Spleen (tissue), 7 donors: ENCODE measurements at regions not wholly inside any gene's neighbourhood (a gene's known extent, or its start where the extent isn't known, plus 50 kb on each side); places are given as distances from the start of the nearest gene placed in this dataset.

Experiments
- CTCF ChIP-seq, 11 experiments: fragments of 200-600 bp in 7 of 11; fragments of 450-650 bp in 4 of 11; sonication (generic) in 4 of 11; IDR thresholded peaks in 8 of 11; conservative IDR thresholded peaks in 3 of 11; 1 replicate in 7 of 11; 2 replicates in 4 of 11; pipeline versions ENCODE4 v1.4.0 to v1.8.0; 2016 to 2021; ENCODE audit warnings: antibody characterized with exemption in 11 of 11, inconsistent platforms in 4 of 11, mild to moderate bottlenecking in 1 of 11
- POLR2A ChIP-seq, 3 donors: fragments of 450-650 bp; IDR thresholded peaks; one replicate each; pipeline ENCODE4 v1.5.1; 2017; ENCODE audit warnings: antibody characterized with exemption in 3 of 3, mild to moderate bottlenecking in 1 of 3
- POLR2AphosphoS5 ChIP-seq, 3 donors: sonication (generic); formaldehyde crosslinking; IDR thresholded peaks; one replicate each; pipeline ENCODE4 v1.5.1; 2017; ENCODE audit warnings: antibody characterized with exemption in 3 of 3
- donor health status: DM: no; HTN: no; CAD: no; lungs with moderate emphysema.
- donor health status: DM: no; HTN: no; CAD: no.
- donor health status: DM: no; HTN: no; CAD: no.

- TF ChIP-seq CTCF (IDR thresholded peaks at IDR 0.05 in 8 of 11, conservative IDR thresholded peaks at IDR 0.05 in 3 of 11): no peak
- no peak for TF ChIP-seq POLR2AphosphoS5 (IDR thresholded peaks at IDR 0.05)
- no peak for TF ChIP-seq POLR2A (IDR thresholded peaks at IDR 0.05)
These were observed 459.1 kb downstream of the DMAC1 start for GRCh38 chr9:7340451-7340850.
